PC-3 (cell line): ENCODE measurements at regions not wholly inside any gene's neighbourhood (a gene's known extent, or its start where the extent isn't known, plus 50 kb on each side); places are given as distances from the start of the nearest gene placed in this dataset.

Source experiments
- CTCF ChIP-seq: fragments of 300-600 bp; sonication (generic); conservative IDR thresholded peaks from 2 replicates; pipeline ENCODE4 v1.5.1; 2017; ENCODE audit warnings: antibody characterized with exemption, low read depth, mild to moderate bottlenecking, low read length
- EZH2phosphoT487 ChIP-seq: fragments of 300-600 bp; sonication (generic); IDR thresholded peaks from 2 replicates; pipeline ENCODE4 v1.6.1; 2018; ENCODE audit warnings: mild to moderate bottlenecking, antibody characterized with exemption, low read length, borderline replicate concordance

DNA sequence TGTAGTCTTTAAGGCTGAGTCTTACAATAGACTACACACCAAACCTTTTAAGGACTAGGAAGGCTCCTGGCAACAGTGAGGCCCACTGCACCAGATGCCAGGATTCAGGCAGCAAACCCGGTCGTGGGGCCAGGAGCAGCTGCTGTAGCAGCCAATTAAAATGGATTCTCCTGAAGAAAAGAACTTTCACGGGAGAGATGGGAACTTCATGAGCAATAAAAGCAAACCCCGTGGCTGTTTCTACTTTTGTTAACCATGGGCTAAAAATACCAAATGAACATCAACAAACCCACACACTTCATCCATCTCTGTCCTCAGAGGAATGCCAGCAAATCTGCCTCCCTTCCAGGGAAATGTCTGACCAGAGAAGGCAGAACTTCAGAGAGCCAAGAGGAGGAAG lies 101.4 kb downstream of the BTC start:
- no peak for TF ChIP-seq CTCF
- TF ChIP-seq EZH2phosphoT487, result no peak
